ENCODE measurements at regions not wholly inside any gene's neighbourhood (a gene's known extent, or its start where the extent isn't known, plus 50 kb on each side); places are given as distances from the start of the nearest gene placed in this dataset.

DNA sequence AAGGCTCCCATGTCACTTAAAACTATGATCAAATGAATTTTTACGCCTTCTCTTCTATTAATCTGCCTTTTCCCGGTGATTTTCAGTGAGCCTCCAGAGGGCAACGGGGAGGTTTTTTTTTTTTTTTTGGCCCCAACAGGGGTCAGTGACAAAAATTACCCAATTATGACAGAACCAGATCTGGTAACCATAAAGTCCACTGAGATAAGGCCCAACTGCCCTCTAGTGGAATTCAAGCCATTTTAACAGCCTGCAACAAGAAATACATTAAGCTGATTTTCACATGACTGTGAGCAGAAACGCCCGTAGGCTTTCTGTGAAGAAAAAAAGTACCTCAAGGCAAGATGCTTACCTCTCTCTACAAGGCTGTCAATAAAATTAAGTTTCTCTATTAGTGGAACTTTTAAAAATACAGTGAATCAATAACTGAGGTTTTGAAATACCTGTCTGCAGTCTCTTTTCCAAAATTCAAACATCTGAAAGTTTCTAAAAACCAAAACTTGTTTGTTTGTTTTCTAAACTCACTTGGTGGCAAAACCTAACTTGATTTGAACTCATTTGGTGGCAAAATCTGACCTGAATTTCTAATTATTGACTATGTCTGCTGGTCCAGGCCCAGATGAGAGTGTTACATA, 49.7 kb upstream of the FST start:
- DNase-seq (ENCODE audit: insufficient read length, low spot score) (peak; percentile 28), FAIRE-seq (peak; percentile 26)

Data from HTR-8/SVneo (cell line).